LNCaP clone FGC (cell line): ENCODE measurements at regions not wholly inside any gene's neighbourhood (a gene's known extent, or its start where the extent isn't known, plus 50 kb on each side); places are given as distances from the start of the nearest gene placed in this dataset.

Experiments used
- DNase-seq: peaks from one replicate; pipeline ENCODE4 v3.0.0-alpha.2; 2011; ENCODE audit warnings: low read depth
- H3K4me3 ChIP-seq: 2 replicates; pipeline ENCODE4 v1.5.1; 2011; ENCODE audit warnings: mild to moderate bottlenecking, low read depth, low read length, control low read depth
- CTCF ChIP-seq: IDR thresholded peaks from 2 replicates; pipeline ENCODE4 v1.5.1; 2012; ENCODE audit warnings: mild to moderate bottlenecking; ENCODE audit not compliant: control insufficient read depth, insufficient read depth; ENCODE audit errors: extremely low read depth

GRCh38 chr20:48261398-48261910, 476.2 kb upstream of the SULF2 start:
- no peak for DNase-seq
- no peak for TF ChIP-seq CTCF
- H3K4me3 ChIP-seq: no peak overlapping the region

GRCh38 chr20:48260129-48260756, 475.0 kb upstream of the SULF2 start:
- DNase-seq: no peak
- no peak overlapping the region for H3K4me3 ChIP-seq
- no peak for TF ChIP-seq CTCF

- no peak for DNase-seq
- no peak for TF ChIP-seq CTCF
- H3K4me3 ChIP-seq: no peak overlapping the region
Measured at GRCh38 chr20:48259456-48259855, 474.2 kb upstream of the SULF2 start.

- H3K4me3 ChIP-seq: no peak overlapping the region
- TF ChIP-seq CTCF: no peak
- DNase-seq: no peak
Measured at GRCh38 chr20:48257833-48258232, 472.6 kb upstream of the SULF2 start.

GRCh38 chr20:48247961-48248360, 462.7 kb upstream of the SULF2 start:
- no peak overlapping the region for H3K4me3 ChIP-seq
- DNase-seq: no peak
- no peak for TF ChIP-seq CTCF

GRCh38 chr20:48246061-48246790, 460.9 kb upstream of the SULF2 start:
- H3K4me3 ChIP-seq: no peak overlapping the region
- DNase-seq: no peak
- TF ChIP-seq CTCF: no peak
